CD4-positive, CD25-positive, alpha-beta regulatory T cell (primary cell): ENCODE measurements at regions not wholly inside any gene's neighbourhood (a gene's known extent, or its start where the extent isn't known, plus 50 kb on each side); places are given as distances from the start of the nearest gene placed in this dataset.
"Not testable (repeated sequence)": the region's sequence is repeated elsewhere in the genome, so short reads cannot be mapped to it uniquely, and the experiment has no call there.

Source experiments
- ATAC-seq, 2 donors: fragments of 150-1000 bp; cut with Tn5 transposase; one replicate each; pipeline ENCODE4 v1.10.0; 2021; ENCODE audit warnings: low read depth in 2 of 2, moderate number of reproducible peaks in 2 of 2, moderate library complexity in 1 of 2
- DNase-seq, 3 donors: peaks; one replicate each; pipeline versions ENCODE4 v3.0.0 to v3.0.0-alpha.2; 2012 to 2022; ENCODE audit warnings: mixed read lengths in 1 of 3
- H3K27ac ChIP-seq: one replicate; pipeline ENCODE4 v1.7.0; 2013; ENCODE audit warnings: mild to moderate bottlenecking, low read length; ENCODE audit not compliant: insufficient read depth, poor library complexity, severe bottlenecking
- H3K27me3 ChIP-seq: one replicate; pipeline ENCODE4 v1.7.0; 2013; ENCODE audit warnings: low read length; ENCODE audit not compliant: control insufficient read depth, insufficient read depth
- H3K36me3 ChIP-seq: one replicate; pipeline ENCODE4 v1.7.0; 2013; ENCODE audit warnings: mild to moderate bottlenecking, low read length, moderate library complexity; ENCODE audit not compliant: control insufficient read depth, insufficient read depth
- H3K4me1 ChIP-seq: 2 replicates; pipeline ENCODE4 v1.7.0; 2013; ENCODE audit warnings: mild to moderate bottlenecking, low read length; ENCODE audit not compliant: insufficient read depth, control insufficient read depth, poor library complexity, severe bottlenecking
- H3K4me3 ChIP-seq: one replicate; pipeline ENCODE4 v1.7.0; 2013; ENCODE audit warnings: low read depth, mild to moderate bottlenecking, low read length, moderate library complexity
- H3K9me3 ChIP-seq, 2 experiments: 1 replicate in 1 of 2; 2 replicates in 1 of 2; pipeline ENCODE4 v1.7.0; 2013; ENCODE audit warnings: low read length in 2 of 2, mild to moderate bottlenecking in 1 of 2, moderate library complexity in 1 of 2; ENCODE audit not compliant: control insufficient read depth in 2 of 2
- H3K27ac Mint-ChIP-seq, 3 donors: one replicate each; pipeline ENCODE4 v1.8.0; 2020 to 2022; ENCODE audit warnings: mild to moderate bottlenecking in 3 of 3, mixed read lengths in 3 of 3, moderate library complexity in 2 of 3
- H3K27me3 Mint-ChIP-seq: one replicate; pipeline ENCODE4 v1.8.0; 2022; ENCODE audit warnings: mild to moderate bottlenecking, mixed read lengths
- H3K36me3 Mint-ChIP-seq: one replicate; pipeline ENCODE4 v1.8.0; 2020; ENCODE audit warnings: mixed read lengths
- H3K4me1 Mint-ChIP-seq, 4 donors: one replicate each; pipeline ENCODE4 v1.8.0; 2020 to 2022; ENCODE audit warnings: mixed read lengths in 4 of 4, mild to moderate bottlenecking in 1 of 4
- H3K4me3 Mint-ChIP-seq, 4 donors: one replicate each; pipeline ENCODE4 v1.8.0; 2020 to 2022; ENCODE audit warnings: mild to moderate bottlenecking in 4 of 4, mixed read lengths in 4 of 4, moderate library complexity in 3 of 4
- H3K9me3 Mint-ChIP-seq, 7 donors: one replicate each; pipeline ENCODE4 v1.8.0; 2020 to 2022; ENCODE audit warnings: mixed read lengths in 7 of 7, mild to moderate bottlenecking in 3 of 7, moderate library complexity in 2 of 7

DNA sequence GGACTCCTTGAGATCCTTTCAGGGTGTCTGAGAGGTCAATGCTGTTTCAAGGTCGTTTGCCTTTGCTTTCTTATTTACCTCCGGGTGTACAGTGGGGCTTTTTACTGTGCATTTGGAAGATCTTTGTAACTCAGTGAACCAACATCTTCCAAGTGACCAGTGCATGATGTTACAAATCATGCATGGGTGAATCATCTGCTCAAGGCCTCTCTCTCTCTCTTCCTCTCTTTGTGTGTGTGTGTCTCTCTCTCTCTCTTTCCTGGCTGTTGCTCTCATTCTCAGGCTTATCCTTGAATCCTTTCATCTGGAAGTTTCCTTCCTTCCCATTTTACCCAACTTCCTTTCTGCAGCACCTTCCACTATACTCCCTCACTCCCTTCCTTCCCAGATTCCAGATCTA lies 96.1 kb downstream of the TRIM43 start:
- H3K27me3 ChIP-seq, H3K9me3 ChIP-seq, H3K9me3 Mint-ChIP-seq, H3K4me3 Mint-ChIP-seq, H3K27ac ChIP-seq, H3K4me1 ChIP-seq, H3K4me3 ChIP-seq, H3K36me3 Mint-ChIP-seq, ATAC-seq, H3K36me3 ChIP-seq, H3K4me1 Mint-ChIP-seq, H3K27ac Mint-ChIP-seq, DNase-seq: not testable (repeated sequence)
- H3K27me3 Mint-ChIP-seq, result peaks cover 22% of the 10 kb centered on the region

DNA sequence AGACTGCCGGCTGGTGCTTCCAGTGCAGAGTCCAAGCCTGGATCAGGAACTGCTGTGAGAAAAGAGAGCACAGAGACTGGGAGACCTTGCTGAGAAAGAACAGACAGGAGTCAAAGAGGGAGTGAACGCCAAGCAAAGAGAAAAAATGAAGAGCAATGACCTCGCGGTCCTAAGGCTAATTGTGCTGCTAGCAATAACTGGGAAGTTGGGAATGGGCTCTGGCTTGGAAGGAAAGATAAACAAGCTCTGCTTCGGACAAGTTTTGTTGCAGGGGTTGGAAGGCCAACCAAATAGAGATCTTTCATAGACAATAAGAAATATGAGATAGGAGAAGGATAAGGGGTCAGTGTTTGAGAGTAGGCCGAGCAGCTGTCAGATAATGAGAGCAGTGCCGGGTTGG lies 99.4 kb downstream of the TRIM43 start:
- H3K27me3 ChIP-seq, H3K27ac Mint-ChIP-seq, H3K36me3 ChIP-seq, DNase-seq, H3K9me3 Mint-ChIP-seq, H3K36me3 Mint-ChIP-seq, H3K27ac ChIP-seq, H3K9me3 ChIP-seq, ATAC-seq, H3K4me1 ChIP-seq, H3K4me1 Mint-ChIP-seq, H3K4me3 ChIP-seq, H3K4me3 Mint-ChIP-seq, H3K27me3 Mint-ChIP-seq: not testable (repeated sequence)

DNA sequence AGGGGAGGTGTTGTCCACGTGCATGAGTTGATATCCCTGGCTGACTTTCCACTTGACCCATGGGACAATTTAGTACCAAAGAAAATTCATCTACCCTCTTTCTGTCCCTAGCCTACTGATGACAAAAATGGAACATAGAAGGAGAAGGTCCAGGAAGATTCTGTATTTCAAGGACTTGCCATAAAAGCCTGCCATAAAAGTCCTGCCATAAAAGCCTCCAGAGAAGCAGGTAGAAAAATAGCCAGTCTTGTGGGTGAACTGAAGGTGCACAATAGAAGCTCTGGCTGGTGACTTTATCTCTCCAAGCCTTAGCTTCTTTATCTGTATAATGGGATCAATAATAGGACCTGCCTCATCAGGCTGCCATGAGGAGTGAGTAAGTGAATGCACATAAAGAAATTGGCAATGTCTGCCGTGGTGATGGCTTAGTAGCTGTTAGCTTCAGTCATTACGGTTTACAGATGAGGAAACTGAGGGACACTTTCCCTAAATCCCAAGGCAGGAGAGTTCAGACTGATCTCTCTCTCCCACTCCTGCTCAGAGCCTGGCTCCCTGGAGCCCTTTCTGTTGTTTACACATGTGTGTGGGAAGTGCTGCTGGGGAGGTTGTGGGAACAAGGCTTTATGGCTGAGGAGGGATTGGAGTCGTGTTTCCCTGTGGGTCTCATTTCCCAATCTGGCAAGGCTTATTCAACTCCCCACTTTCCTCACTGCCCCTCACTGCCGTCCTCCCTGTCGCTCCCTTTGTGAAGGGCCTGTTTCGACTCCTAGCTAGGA lies 101.5 kb downstream of the TRIM43 start:
- not testable (repeated sequence) for H3K36me3 ChIP-seq, H3K27ac ChIP-seq, H3K4me3 Mint-ChIP-seq, H3K4me3 ChIP-seq, H3K27ac Mint-ChIP-seq, H3K9me3 ChIP-seq, DNase-seq, ATAC-seq, H3K4me1 Mint-ChIP-seq, H3K9me3 Mint-ChIP-seq, H3K36me3 Mint-ChIP-seq, H3K27me3 Mint-ChIP-seq, H3K4me1 ChIP-seq, H3K27me3 ChIP-seq

DNA sequence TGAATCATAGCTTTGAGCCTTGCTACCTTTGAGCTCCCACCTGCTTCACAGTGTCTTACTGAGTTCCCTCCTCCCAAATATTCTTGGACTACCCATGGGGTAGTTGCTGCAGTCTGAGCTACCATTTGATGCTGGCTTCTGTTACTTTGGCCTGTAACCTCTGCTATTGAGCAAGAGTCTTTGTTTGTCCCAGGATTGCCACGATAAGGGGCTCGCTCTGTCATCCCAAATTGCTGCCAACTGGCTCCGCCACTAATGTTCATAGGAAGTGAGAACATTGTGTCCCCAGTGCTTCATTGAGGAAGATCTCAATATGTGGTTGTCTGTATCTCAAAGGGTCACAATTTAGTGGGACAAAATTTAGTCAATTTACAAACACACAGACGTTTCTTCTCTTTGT lies 103.8 kb downstream of the TRIM43 start:
- no peaks in the 10 kb centered on the region for H3K9me3 ChIP-seq
- H3K27ac ChIP-seq, result no peak overlapping the region
- H3K4me3 Mint-ChIP-seq, result no peak overlapping the region
- H3K36me3 Mint-ChIP-seq, result no peaks in the 10 kb centered on the region
- H3K36me3 ChIP-seq, result no peaks in the 10 kb centered on the region
- no peak for DNase-seq
- no peaks in the 10 kb centered on the region for H3K9me3 Mint-ChIP-seq
- no peak overlapping the region for H3K27ac Mint-ChIP-seq
- no peaks in the 10 kb centered on the region for H3K4me1 Mint-ChIP-seq
- ATAC-seq, result no peak
- H3K4me1 ChIP-seq, result no peaks in the 10 kb centered on the region
- H3K27me3 ChIP-seq, result no peaks in the 10 kb centered on the region
- no peaks in the 10 kb centered on the region for H3K27me3 Mint-ChIP-seq
- no peak overlapping the region for H3K4me3 ChIP-seq

DNA sequence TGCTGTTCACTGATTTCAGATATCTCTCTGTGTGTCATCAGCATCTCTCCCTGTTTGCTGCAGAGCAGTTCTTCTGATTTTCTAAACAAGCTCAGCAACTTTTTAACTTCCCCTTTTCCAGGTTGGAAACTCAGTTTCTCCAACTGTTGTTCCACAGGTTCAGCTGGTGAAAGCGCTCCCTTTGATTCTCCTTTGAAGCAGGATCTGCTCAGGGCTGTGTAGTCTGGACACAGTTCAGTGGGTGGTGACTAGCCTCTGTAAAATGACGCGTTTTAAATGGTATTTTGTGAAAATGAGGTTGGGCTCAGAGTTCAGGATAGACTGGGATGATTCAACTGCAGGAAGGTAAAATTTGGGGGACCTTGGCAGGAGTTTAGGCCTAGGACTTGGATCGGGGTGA lies 106.3 kb downstream of the TRIM43 start:
- H3K9me3 ChIP-seq, result no peaks in the 10 kb centered on the region
- no peaks in the 10 kb centered on the region for H3K4me1 Mint-ChIP-seq
- H3K27ac ChIP-seq, result no peak overlapping the region
- H3K4me3 ChIP-seq, result no peak overlapping the region
- no peak overlapping the region for H3K4me3 Mint-ChIP-seq
- H3K27me3 ChIP-seq, result no peaks in the 10 kb centered on the region
- no peaks in the 10 kb centered on the region for H3K36me3 ChIP-seq
- H3K27me3 Mint-ChIP-seq, result peaks cover 3% of the 10 kb centered on the region
- H3K27ac Mint-ChIP-seq, result no peak overlapping the region
- no peaks in the 10 kb centered on the region for H3K4me1 ChIP-seq
- ATAC-seq (no peak), DNase-seq (no peak)
- H3K9me3 Mint-ChIP-seq, result no peaks in the 10 kb centered on the region
- no peaks in the 10 kb centered on the region for H3K36me3 Mint-ChIP-seq

DNA sequence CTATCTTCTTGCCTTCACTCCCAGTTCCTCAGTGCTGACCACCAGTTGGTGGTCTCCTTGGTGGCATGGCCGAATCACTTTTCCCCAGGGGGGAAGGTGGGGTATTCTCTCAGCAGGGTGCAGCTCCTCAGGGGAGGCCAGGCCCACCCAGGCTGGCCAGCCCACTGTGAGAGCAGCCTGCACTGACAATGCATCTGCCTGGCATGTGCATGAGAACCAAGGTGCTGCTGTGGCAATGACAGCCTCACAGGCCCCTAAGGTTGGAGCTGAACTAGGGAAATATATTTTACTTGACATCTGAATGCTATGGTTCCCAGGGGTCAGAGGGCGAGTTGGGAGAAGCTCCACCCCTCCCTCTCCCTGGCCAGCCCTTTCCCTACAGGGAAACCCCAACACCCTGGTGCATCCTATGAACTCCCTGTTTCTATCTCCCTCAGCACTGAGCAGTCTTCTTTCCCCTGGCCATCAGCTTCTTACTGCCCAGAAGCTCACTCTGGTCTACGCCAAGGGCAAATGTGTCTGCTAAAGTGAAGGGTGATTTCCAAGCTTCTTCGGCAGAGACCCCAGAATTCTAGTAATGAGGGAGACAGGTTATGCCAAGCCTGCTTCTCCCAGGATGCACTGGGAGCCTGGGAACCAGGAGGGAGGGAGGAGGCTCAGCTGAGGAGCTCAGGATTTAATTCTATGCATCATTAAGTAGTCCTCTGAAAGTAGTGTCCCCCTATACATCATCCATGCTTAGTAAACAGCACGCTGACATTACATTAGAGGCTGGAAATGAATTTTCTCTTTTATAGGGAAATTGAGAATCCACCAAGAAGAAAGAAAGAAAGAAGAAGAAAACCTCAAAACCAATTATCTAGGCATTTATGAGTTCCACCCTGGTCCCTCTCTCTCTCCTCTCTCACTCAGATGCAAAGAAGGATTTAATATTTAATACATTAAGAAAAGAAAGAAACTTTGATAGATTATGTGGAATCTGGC lies 107.7 kb downstream of the TRIM43 start:
- not testable (repeated sequence) for H3K4me3 ChIP-seq, H3K4me1 ChIP-seq, DNase-seq, H3K4me3 Mint-ChIP-seq, H3K36me3 Mint-ChIP-seq, ATAC-seq, H3K9me3 Mint-ChIP-seq, H3K27me3 ChIP-seq, H3K36me3 ChIP-seq, H3K9me3 ChIP-seq, H3K27ac ChIP-seq, H3K4me1 Mint-ChIP-seq, H3K27ac Mint-ChIP-seq, H3K27me3 Mint-ChIP-seq

DNA sequence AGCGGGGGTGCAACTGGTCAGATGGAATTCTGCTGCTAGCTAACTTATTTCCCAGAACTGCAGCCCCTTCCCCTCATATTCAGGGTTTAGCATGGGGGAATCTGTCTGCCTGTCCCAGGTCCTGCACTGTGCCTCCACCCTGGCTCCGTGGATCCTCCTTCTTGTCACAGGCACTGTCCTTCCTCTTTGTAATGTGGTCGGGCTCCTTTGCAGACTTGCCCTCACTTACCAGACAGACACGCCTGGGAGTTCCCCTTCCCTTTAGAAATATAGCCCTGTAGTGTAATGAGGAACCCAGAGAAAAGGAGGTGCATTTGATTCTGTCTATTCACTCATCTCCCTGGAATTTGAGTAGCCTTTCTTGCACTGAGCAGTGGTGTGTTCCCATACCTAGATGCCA lies 108.7 kb downstream of the TRIM43 start:
- H3K4me3 Mint-ChIP-seq, result no peak overlapping the region
- Histone ChIP-seq H3K4me1 (no peaks in the 10 kb centered on the region), H3K36me3 (no peaks in the 10 kb centered on the region), H3K27ac (no peak overlapping the region), H3K9me3 (no peaks in the 10 kb centered on the region), H3K4me3 (no peak overlapping the region), H3K27me3 (no peaks in the 10 kb centered on the region)
- no peaks in the 10 kb centered on the region for H3K36me3 Mint-ChIP-seq
- no peak overlapping the region for H3K27ac Mint-ChIP-seq
- DNase-seq, result no peak
- peak in 1 of 2 donors; percentile 55 for ATAC-seq
- H3K27me3 Mint-ChIP-seq, result peaks cover 4% of the 10 kb centered on the region
- no peaks in the 10 kb centered on the region for H3K9me3 Mint-ChIP-seq
- H3K4me1 Mint-ChIP-seq, result no peaks in the 10 kb centered on the region

DNA sequence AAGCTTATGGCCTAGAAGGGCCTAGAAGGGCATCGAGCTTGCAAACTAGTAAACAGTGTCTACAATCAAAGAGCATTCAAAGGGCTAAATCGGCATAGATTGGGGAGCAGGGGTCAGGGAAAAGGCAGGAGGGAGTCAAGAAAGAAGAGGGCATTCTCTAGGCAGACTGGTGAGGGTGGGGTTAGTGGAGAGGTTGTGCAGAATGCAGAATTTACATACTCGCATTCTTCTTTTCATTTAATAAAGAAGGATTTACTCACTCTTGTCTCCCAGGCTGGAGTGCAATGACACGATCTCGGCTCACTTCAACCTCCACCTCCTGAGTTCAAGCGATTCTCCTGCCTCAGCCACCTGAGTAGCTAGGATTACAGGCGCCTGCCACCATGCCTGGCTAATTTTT lies 110.7 kb downstream of the TRIM43 start:
- DNase-seq, result no peak
- Histone ChIP-seq H3K36me3 (no peaks in the 10 kb centered on the region), H3K9me3 (no peaks in the 10 kb centered on the region), H3K27ac (no peak overlapping the region), H3K4me1 (no peaks in the 10 kb centered on the region), H3K27me3 (no peaks in the 10 kb centered on the region), H3K4me3 (no peak overlapping the region)
- no peak for ATAC-seq
- H3K9me3 Mint-ChIP-seq, result no peaks in the 10 kb centered on the region
- no peak overlapping the region for H3K27ac Mint-ChIP-seq
- H3K36me3 Mint-ChIP-seq, result no peaks in the 10 kb centered on the region
- peaks cover 4% of the 10 kb centered on the region for H3K27me3 Mint-ChIP-seq
- no peaks in the 10 kb centered on the region for H3K4me1 Mint-ChIP-seq
- H3K4me3 Mint-ChIP-seq, result no peak overlapping the region
